ENCODE measurements at regions not wholly inside any gene's neighbourhood (a gene's known extent, or its start where the extent isn't known, plus 50 kb on each side); places are given as distances from the start of the nearest gene placed in this dataset.

GRCh38 chr18:37729716-37730115 lies 164.1 kb upstream of the CELF4 start:
- no peak overlapping the region for H3K27ac ChIP-seq (ENCODE audit: low read length)
- Mint-ChIP-seq H3K4me3 (no peak overlapping the region), H3K4me1 (no peaks in the 10 kb centered on the region), H3K36me3 (no peaks in the 10 kb centered on the region), H3K27me3 (ENCODE audit: low read depth in 2 of 2) (no peaks in the 10 kb centered on the region), H3K27ac (no peak overlapping the region), H3K9me3 (peaks cover 14 to 16% of the 10 kb centered on the region in 2 donors)
- no peak overlapping the region for H3K4me3 ChIP-seq (ENCODE audit: low read length)
- no peaks in the 10 kb centered on the region for H3K36me3 ChIP-seq (ENCODE audit: control insufficient read depth, insufficient read depth, low read length)
- ATAC-seq (no peak), DNase-seq (no peak)
- H3K4me1 ChIP-seq (ENCODE audit: control insufficient read depth, insufficient read depth, low read length) = no peaks in the 10 kb centered on the region
- 88% methylated on average over 4 of the region's 5 CpGs for WGBS (ENCODE audit: insufficient coverage)
- TF ChIP-seq, protein P1, sequence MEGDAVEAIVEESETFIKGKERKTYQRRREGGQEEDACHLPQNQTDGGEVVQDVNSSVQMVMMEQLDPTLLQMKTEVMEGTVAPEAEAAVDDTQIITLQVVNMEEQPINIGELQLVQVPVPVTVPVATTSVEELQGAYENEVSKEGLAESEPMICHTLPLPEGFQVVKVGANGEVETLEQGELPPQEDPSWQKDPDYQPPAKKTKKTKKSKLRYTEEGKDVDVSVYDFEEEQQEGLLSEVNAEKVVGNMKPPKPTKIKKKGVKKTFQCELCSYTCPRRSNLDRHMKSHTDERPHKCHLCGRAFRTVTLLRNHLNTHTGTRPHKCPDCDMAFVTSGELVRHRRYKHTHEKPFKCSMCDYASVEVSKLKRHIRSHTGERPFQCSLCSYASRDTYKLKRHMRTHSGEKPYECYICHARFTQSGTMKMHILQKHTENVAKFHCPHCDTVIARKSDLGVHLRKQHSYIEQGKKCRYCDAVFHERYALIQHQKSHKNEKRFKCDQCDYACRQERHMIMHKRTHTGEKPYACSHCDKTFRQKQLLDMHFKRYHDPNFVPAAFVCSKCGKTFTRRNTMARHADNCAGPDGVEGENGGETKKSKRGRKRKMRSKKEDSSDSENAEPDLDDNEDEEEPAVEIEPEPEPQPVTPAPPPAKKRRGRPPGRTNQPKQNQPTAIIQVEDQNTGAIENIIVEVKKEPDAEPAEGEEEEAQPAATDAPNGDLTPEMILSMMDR (IDR thresholded peaks at IDR 0.05) = no peak
- no peaks in the 10 kb centered on the region for H3K9me3 ChIP-seq (ENCODE audit: control insufficient read depth, insufficient read depth, low read length)
- no peaks in the 10 kb centered on the region for H3K27me3 ChIP-seq (ENCODE audit: control insufficient read depth, insufficient read depth, low read length)
- intact Hi-C loops (cut with micrococcal nuclease) = no loop called here

- TF ChIP-seq, protein P1 (IDR thresholded peaks at IDR 0.05) = no peak
- peaks cover 4% of the 10 kb centered on the region for H3K9me3 ChIP-seq (ENCODE audit: control insufficient read depth, insufficient read depth, low read length)
- H3K27ac ChIP-seq (ENCODE audit: low read length) = no peak overlapping the region
- peaks cover 6 to 11% of the 10 kb centered on the region in 2 donors for H3K9me3 Mint-ChIP-seq
- H3K27me3 ChIP-seq (ENCODE audit: control insufficient read depth, insufficient read depth, low read length) = no peaks in the 10 kb centered on the region
- H3K36me3 Mint-ChIP-seq = no peaks in the 10 kb centered on the region
- H3K27ac Mint-ChIP-seq = no peak overlapping the region
- WGBS (ENCODE audit: insufficient coverage) = 87% methylated on average over 4 of the region's 4 CpGs
- H3K27me3 Mint-ChIP-seq (ENCODE audit: low read depth in 2 of 2) = no peaks in the 10 kb centered on the region
- DNase-seq (no peak), ATAC-seq (no peak)
- H3K4me3 Mint-ChIP-seq = no peak overlapping the region
- no peaks in the 10 kb centered on the region for H3K36me3 ChIP-seq (ENCODE audit: control insufficient read depth, insufficient read depth, low read length)
- intact Hi-C loops (cut with micrococcal nuclease) = no loop called here
- H3K4me1 ChIP-seq (ENCODE audit: control insufficient read depth, insufficient read depth, low read length) = no peaks in the 10 kb centered on the region
- H3K4me1 Mint-ChIP-seq = no peaks in the 10 kb centered on the region
- no peak overlapping the region for H3K4me3 ChIP-seq (ENCODE audit: low read length)
Measured at GRCh38 chr18:37724206-37724605, 158.6 kb upstream of the CELF4 start.

DNA sequence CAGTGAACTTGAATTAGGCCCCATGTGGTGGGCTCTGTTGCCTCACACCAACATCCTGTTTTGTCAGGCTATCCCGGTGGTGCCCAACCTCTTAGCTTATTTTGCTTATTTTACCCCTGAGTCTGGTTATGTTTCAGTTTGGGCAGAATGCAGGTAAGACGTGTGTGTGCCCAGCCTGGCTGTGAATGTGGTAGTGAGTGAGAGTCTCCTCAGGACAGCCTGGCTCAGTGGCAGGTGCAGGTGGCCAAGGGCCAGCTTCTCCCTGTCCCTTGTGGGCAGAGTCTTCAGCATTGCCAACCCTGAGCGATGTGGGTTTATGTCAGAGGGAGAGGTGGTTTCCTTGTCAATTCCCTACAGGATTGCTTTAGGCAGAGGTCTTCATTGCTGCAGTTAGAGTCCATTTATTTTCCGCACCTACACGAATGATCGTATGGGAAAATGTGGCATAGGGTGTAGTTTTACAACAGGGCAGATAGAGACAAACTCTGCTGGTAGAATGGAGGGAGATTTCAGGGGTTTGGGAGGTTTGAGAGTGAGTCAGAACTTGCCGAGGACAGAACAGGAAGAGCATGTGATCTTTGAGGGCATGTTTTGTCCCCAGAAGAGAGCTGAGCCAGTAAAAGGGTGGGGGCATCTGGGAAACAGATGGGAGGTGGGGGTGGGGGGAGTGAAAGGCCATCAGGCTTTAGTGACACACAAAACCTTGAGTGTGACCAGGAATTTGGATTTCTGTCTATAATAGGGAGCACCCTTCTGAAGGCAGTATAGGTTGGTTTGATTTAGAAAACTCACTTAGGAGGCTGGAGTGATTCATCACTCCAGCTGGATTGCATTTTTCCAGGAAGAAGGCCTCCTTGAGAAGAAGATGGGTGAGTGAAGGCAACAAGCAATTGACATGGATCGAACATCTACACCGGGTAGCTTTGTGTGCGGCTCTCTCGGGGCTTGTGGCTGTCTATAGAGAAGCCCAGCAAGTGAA lies 156.2 kb upstream of the CELF4 start:
- H3K9me3 ChIP-seq (ENCODE audit: control insufficient read depth, insufficient read depth, low read length) = peaks cover 4% of the 10 kb centered on the region
- H3K27me3 ChIP-seq (ENCODE audit: control insufficient read depth, insufficient read depth, low read length) = no peaks in the 10 kb centered on the region
- Mint-ChIP-seq H3K27me3 (ENCODE audit: low read depth in 2 of 2) (no peaks in the 10 kb centered on the region), H3K4me1 (no peaks in the 10 kb centered on the region), H3K36me3 (no peaks in the 10 kb centered on the region), H3K27ac (no peak overlapping the region), H3K9me3 (peaks cover 6 to 9% of the 10 kb centered on the region in 2 donors), H3K4me3 (no peak overlapping the region)
- H3K4me3 ChIP-seq (ENCODE audit: low read length) = no peak overlapping the region
- H3K27ac ChIP-seq (ENCODE audit: low read length) = no peak overlapping the region
- H3K36me3 ChIP-seq (ENCODE audit: control insufficient read depth, insufficient read depth, low read length) = no peaks in the 10 kb centered on the region
- ATAC-seq (no peak), DNase-seq (no peak)
- intact Hi-C loops (cut with micrococcal nuclease) = no loop called here
- TF ChIP-seq, protein P1 (IDR thresholded peaks at IDR 0.05) = no peak
- WGBS (ENCODE audit: insufficient coverage) = 78% methylated on average over 11 of the region's 11 CpGs
- no peaks in the 10 kb centered on the region for H3K4me1 ChIP-seq (ENCODE audit: control insufficient read depth, insufficient read depth, low read length)
